ENCODE measurements at regions not wholly inside any gene's neighbourhood (a gene's known extent, or its start where the extent isn't known, plus 50 kb on each side); places are given as distances from the start of the nearest gene placed in this dataset.

DNA sequence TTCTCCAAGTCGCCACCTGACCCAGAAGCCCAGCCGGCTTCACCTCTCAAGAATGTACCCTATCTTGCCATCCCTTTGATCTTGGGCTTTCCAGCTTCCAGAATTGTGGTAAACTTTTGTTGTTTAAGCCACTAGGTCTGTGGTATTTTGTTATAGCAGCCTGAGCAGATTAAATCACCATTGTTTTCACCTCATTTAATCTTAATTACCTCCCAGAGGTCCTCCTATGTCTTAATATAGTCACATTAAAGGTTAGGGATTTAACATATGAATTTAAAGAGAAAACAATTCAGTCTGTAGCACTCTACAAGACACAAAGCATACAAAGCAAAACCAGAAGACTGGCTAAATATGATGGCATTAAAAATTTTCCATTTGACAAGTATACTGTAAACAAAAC lies 123.4 kb upstream of the CADM2 start:
- no peak for TF ChIP-seq CTCF (IDR thresholded peaks at IDR 0.05)
- Mint-ChIP-seq H3K27me3 (ENCODE audit: unreplicated experiment) (no peaks in the 10 kb centered on the region), H3K27ac (ENCODE audit: unreplicated experiment) (no peak overlapping the region), H3K4me1 (ENCODE audit: unreplicated experiment) (no peaks in the 10 kb centered on the region), H3K36me3 (ENCODE audit: unreplicated experiment) (no peaks in the 10 kb centered on the region), H3K9me3 (ENCODE audit: unreplicated experiment) (peaks cover 9% of the 10 kb centered on the region), H3K4me3 (ENCODE audit: unreplicated experiment) (no peak overlapping the region)
- no peak for DNase-seq (ENCODE audit: extremely low spot score, unreplicated experiment)

DNA sequence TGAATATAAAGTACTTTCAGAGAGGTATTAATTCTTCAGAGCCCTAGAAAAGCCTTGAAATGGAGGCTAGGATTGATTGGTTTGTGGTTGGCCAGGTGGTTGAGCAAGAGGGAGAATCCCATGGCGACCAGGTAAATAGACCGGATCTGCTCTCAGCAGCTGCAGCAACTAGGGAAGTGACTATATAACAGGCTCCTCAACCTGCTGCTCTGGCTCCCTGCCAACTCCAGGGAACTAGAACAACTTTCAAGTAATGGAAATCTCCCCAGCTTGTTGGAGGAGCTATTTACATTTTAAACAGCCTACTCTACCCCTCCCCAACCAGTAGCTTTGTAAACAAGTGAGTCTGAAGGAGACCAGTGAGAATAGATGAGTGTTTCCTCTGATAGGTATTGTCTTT lies 121.8 kb upstream of the CADM2 start:
- Mint-ChIP-seq H3K9me3 (ENCODE audit: unreplicated experiment) (peaks cover 9% of the 10 kb centered on the region), H3K27ac (ENCODE audit: unreplicated experiment) (no peak overlapping the region)

GRCh38 chr3:84877092-84877491 lies 81.7 kb upstream of the CADM2 start:
- Mint-ChIP-seq H3K27ac (ENCODE audit: unreplicated experiment) (no peak overlapping the region), H3K9me3 (ENCODE audit: unreplicated experiment) (peaks cover 7% of the 10 kb centered on the region), H3K36me3 (ENCODE audit: unreplicated experiment) (no peaks in the 10 kb centered on the region), H3K4me1 (ENCODE audit: unreplicated experiment) (no peaks in the 10 kb centered on the region), H3K4me3 (ENCODE audit: unreplicated experiment) (no peak overlapping the region), H3K27me3 (ENCODE audit: unreplicated experiment) (no peaks in the 10 kb centered on the region)
- TF ChIP-seq CTCF (IDR thresholded peaks at IDR 0.05): no peak
- no peak for DNase-seq (ENCODE audit: extremely low spot score, unreplicated experiment)

More for the DNA sequence above, 121.8 kb upstream of the CADM2 start:
- TF ChIP-seq CTCF (IDR thresholded peaks at IDR 0.05): no peak
- H3K4me3 Mint-ChIP-seq (ENCODE audit: unreplicated experiment): no peak overlapping the region
- no peaks in the 10 kb centered on the region for H3K36me3 Mint-ChIP-seq (ENCODE audit: unreplicated experiment)
- no peaks in the 10 kb centered on the region for H3K27me3 Mint-ChIP-seq (ENCODE audit: unreplicated experiment)
- no peak for DNase-seq (ENCODE audit: extremely low spot score, unreplicated experiment)
- H3K4me1 Mint-ChIP-seq (ENCODE audit: unreplicated experiment): no peaks in the 10 kb centered on the region

DNA sequence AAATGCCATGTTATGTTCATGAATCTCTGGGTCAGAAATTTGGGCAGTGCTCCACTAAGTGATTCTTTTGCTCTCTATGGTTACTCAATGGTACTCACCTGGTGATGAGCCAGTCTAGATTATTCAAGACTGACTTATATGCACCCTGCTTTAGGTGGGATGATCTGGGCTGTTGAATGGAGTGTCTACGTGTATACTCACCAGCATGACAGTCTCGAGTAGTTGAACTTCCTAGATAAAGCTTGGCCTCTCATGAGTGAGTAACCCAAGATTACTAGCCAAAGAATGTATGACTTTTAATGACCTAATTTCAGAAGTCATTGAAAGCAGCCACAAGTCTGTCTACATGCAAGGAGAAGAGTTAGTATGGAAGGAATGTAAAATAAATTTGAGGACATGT lies 77.5 kb upstream of the CADM2 start:
- H3K4me3 Mint-ChIP-seq (ENCODE audit: unreplicated experiment): no peak overlapping the region
- H3K27ac Mint-ChIP-seq (ENCODE audit: unreplicated experiment): no peak overlapping the region
- no peak for DNase-seq (ENCODE audit: extremely low spot score, unreplicated experiment)
- no peaks in the 10 kb centered on the region for H3K4me1 Mint-ChIP-seq (ENCODE audit: unreplicated experiment)
- no peaks in the 10 kb centered on the region for H3K36me3 Mint-ChIP-seq (ENCODE audit: unreplicated experiment)
- H3K9me3 Mint-ChIP-seq (ENCODE audit: unreplicated experiment): peaks cover 4% of the 10 kb centered on the region
- no peaks in the 10 kb centered on the region for H3K27me3 Mint-ChIP-seq (ENCODE audit: unreplicated experiment)
- no peak for TF ChIP-seq CTCF (IDR thresholded peaks at IDR 0.05)

DNA sequence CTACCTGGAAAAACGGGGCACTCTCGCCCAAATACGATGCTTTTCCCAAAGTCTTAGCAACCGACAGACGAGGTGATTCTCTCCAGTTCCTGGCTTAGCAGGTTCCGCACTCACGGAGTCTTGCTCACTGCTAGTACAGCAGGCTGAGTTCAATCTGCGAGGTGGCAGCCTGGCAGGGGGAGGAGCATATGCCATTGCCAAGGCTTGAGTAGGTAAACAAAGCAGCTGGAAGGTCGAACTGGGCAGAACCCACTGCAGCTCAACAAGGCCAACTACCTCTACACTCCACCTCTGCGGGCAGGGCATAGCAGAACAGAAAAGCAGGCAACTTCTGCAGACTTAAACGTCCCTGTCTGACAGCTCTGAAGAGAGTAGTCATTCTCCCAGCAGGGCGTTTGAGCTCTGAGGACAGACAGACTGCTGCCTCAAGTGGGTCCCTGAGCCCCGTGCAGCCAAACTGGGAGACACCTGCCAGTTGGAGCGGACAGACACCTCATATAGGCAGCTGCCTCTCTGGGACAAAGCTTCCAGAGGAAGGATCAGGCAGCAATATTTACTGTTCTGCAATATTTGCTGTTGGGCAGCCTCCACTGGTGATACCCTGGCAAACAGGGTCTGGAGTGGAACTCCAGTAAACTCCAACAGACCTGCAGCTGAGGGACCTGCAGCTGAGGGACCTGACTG lies 73.4 kb upstream of the CADM2 start:
- no peaks in the 10 kb centered on the region for H3K4me1 Mint-ChIP-seq (ENCODE audit: unreplicated experiment)
- H3K27me3 Mint-ChIP-seq (ENCODE audit: unreplicated experiment): no peaks in the 10 kb centered on the region
- no peak for DNase-seq (ENCODE audit: extremely low spot score, unreplicated experiment)
- H3K9me3 Mint-ChIP-seq (ENCODE audit: unreplicated experiment): peaks cover 19% of the 10 kb centered on the region
- H3K27ac Mint-ChIP-seq (ENCODE audit: unreplicated experiment): no peak overlapping the region
- no peak overlapping the region for H3K4me3 Mint-ChIP-seq (ENCODE audit: unreplicated experiment)
- TF ChIP-seq CTCF (IDR thresholded peaks at IDR 0.05): no peak
- no peaks in the 10 kb centered on the region for H3K36me3 Mint-ChIP-seq (ENCODE audit: unreplicated experiment)
